ENCODE measurements at regions not wholly inside any gene's neighbourhood (a gene's known extent, or its start where the extent isn't known, plus 50 kb on each side); places are given as distances from the start of the nearest gene placed in this dataset.
"Not testable (repeated sequence)": the region's sequence is repeated elsewhere in the genome, so short reads cannot be mapped to it uniquely, and the experiment has no call there.

DNA sequence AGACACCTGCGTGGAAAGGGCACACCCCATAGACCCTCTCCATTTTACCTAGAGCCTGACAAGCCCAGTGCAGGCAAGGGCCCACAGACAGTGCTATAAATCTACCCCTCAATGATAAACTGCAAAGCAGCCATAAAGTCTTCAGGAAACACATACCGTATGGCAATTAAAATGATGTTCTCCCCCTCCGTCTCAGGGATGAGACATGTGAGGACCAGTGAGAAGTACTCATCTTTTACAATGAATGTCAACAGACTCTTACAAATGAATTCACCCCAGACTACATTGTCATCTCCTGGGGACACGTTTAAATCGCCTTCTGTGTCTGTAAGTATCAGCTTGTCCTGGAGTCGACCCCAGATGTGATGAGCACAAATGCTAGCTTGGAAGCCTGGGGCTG is 362.7 kb downstream of the ADGRD1 start:
- Histone ChIP-seq H3K9me3 (no peaks in the 10 kb centered on the region), H3K4me1 (no peaks in the 10 kb centered on the region), H3K27me3 (no peaks in the 10 kb centered on the region), H3K27ac (no peak overlapping the region), H3K36me3 (no peaks in the 10 kb centered on the region), H3K4me3 (no peak overlapping the region)
- no peak for DNase-seq
- no peak for TF ChIP-seq POLR2A (IDR thresholded peaks at IDR 0.05)
- TF ChIP-seq, protein P1, sequence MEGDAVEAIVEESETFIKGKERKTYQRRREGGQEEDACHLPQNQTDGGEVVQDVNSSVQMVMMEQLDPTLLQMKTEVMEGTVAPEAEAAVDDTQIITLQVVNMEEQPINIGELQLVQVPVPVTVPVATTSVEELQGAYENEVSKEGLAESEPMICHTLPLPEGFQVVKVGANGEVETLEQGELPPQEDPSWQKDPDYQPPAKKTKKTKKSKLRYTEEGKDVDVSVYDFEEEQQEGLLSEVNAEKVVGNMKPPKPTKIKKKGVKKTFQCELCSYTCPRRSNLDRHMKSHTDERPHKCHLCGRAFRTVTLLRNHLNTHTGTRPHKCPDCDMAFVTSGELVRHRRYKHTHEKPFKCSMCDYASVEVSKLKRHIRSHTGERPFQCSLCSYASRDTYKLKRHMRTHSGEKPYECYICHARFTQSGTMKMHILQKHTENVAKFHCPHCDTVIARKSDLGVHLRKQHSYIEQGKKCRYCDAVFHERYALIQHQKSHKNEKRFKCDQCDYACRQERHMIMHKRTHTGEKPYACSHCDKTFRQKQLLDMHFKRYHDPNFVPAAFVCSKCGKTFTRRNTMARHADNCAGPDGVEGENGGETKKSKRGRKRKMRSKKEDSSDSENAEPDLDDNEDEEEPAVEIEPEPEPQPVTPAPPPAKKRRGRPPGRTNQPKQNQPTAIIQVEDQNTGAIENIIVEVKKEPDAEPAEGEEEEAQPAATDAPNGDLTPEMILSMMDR (IDR thresholded peaks at IDR 0.05) = no peak
- intact Hi-C loops (cut with DNase I; ENCODE audit: low total_unique reads) = no loop called here

DNA sequence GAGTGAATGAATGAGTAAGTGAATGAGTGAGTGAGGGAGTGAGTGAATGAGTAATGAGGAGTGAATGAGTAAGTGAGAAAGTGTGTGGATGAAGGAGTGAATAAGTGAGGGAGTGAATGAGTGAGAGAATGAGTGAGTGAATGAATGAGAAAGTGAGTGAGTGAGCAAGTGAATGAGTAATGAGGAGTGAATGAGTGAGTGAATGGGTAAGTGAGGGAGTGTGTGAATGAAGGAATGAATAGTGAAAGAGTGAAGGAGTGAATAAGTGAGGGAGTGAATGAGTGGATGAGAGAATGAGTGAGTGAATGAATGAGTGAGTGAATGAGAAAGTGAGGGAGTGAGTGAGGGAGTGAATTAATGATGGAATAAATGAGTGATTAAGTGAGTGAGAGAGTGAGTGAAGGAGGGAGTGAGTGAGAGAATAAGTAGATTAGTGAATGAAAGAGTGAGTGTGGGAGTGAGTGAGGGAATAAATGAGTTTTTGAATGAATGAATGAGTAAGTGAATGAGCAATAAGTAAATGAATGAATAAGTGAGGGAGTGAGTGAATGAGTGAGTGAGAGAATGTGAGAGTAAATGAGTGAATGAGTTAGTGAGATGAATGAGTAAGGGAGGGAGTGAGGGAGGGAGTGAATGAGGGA is 364.5 kb downstream of the ADGRD1 start:
- intact Hi-C loops (cut with DNase I; ENCODE audit: low total_unique reads) = no loop called here
- no peak overlapping the region for H3K27ac ChIP-seq
- TF ChIP-seq, protein P1 (IDR thresholded peaks at IDR 0.05) = no peak
- TF ChIP-seq POLR2A (IDR thresholded peaks at IDR 0.05) = no peak

DNA sequence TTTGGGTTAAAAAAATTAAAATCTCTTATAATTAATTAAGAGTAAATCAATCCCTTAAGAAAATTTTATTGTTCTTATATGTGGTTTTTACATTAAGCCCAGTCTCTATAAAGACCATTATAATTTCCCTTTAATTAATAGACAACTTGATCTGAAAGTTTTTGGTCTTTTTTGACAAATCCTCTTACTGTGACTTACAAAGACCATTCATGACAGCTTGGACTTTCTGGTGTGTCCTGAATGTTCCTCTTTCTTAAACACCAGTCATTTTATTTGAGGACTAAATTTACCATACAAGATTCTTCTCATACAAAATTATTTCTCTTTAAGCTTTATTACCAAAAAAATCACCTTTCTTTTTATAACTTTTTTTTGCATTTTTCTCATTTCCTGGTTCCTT is 368.3 kb downstream of the ADGRD1 start:
- no peaks in the 10 kb centered on the region for H3K27me3 ChIP-seq
- intact Hi-C loops (cut with DNase I; ENCODE audit: low total_unique reads) = no loop called here

More for the DNA sequence above, 364.5 kb downstream of the ADGRD1 start:
- H3K27me3 ChIP-seq = no peaks in the 10 kb centered on the region
- H3K4me3 ChIP-seq = no peak overlapping the region
- no peak for DNase-seq
- H3K4me1 ChIP-seq = no peaks in the 10 kb centered on the region
- H3K36me3 ChIP-seq = no peaks in the 10 kb centered on the region
- H3K9me3 ChIP-seq = no peaks in the 10 kb centered on the region

DNA sequence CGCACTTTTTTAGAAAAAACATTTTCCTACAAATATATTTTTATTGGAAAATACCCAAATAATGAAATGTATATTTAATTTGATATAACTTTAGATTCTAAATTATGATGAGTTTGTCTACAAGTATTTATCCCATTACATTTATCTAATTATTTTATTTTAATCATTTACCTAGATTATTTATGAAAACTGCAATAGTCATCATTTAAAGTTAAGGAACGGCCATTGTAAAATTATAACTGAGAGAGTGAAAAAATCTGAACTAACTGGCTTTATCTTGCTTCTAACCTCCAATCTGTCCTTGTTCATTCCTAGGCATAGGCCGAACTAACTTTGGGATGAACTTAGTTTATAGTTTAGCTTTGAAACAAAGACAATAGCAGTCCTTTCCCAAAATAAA is 368.8 kb downstream of the ADGRD1 start:
- DNase-seq; intact Hi-C loops (cut with DNase I; ENCODE audit: low total_unique reads); H3K4me3 ChIP-seq: not testable (repeated sequence)

More for the DNA sequence above, 368.3 kb downstream of the ADGRD1 start:
- Histone ChIP-seq H3K27ac (no peak overlapping the region), H3K4me3 (no peak overlapping the region), H3K4me1 (no peaks in the 10 kb centered on the region), H3K36me3 (no peaks in the 10 kb centered on the region), H3K9me3 (no peaks in the 10 kb centered on the region)
- TF ChIP-seq POLR2A (IDR thresholded peaks at IDR 0.05) = no peak
- TF ChIP-seq, protein P1 (IDR thresholded peaks at IDR 0.05) = no peak
- no peak for DNase-seq

DNA sequence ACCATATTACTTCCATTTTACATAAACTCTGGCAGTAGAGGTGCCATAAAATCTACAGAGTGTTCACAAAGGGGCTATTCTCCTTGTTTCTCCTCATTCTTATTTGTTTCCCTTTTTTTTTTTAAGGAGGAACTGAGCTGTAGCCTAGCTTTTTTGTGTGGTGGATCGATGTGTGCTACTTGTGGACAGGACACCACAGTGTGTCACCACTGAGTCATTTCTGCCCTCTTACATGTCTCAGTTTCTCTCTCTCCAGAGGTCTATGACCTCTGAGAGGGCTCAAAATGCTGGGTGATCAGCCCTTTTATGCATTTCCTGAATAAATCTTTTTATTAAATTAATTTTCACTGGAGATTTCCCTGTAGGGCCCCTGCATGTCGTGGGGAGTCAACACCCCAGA is 370.2 kb downstream of the ADGRD1 start:
- Histone ChIP-seq H3K4me1 (no peaks in the 10 kb centered on the region), H3K4me3 (no peak overlapping the region), H3K9me3 (no peaks in the 10 kb centered on the region), H3K36me3 (no peaks in the 10 kb centered on the region), H3K27ac (no peak overlapping the region), H3K27me3 (no peaks in the 10 kb centered on the region)
- no peak for TF ChIP-seq POLR2A (IDR thresholded peaks at IDR 0.05)
- TF ChIP-seq, protein P1 (IDR thresholded peaks at IDR 0.05) = no peak
- intact Hi-C loops (cut with DNase I; ENCODE audit: low total_unique reads) = no loop called here
- DNase-seq = no peak

More for the DNA sequence above, 368.8 kb downstream of the ADGRD1 start:
- not testable (repeated sequence) for H3K36me3 ChIP-seq, H3K9me3 ChIP-seq, H3K4me1 ChIP-seq, H3K27me3 ChIP-seq, H3K27ac ChIP-seq

Measured in uterus (tissue), 3 donors.